ENCODE measurements at regions not wholly inside any gene's neighbourhood (a gene's known extent, or its start where the extent isn't known, plus 50 kb on each side); places are given as distances from the start of the nearest gene placed in this dataset.
A peak's percentile ranks its signal among the peaks of the same experiment; 100 is the strongest.

GRCh38 chr3:109819734-109820133 is 482.4 kb upstream of the DPPA4 start:
- no peaks in the 10 kb centered on the region for H3K27me3 ChIP-seq (ENCODE audit: insufficient read depth, poor library complexity, severe bottlenecking)
- no peak overlapping the region for H3K27ac ChIP-seq (replicated peaks)
- no peak overlapping the region for H3K4me3 ChIP-seq (replicated peaks; ENCODE audit: insufficient read depth, low read length)
- TF ChIP-seq, protein P1, sequence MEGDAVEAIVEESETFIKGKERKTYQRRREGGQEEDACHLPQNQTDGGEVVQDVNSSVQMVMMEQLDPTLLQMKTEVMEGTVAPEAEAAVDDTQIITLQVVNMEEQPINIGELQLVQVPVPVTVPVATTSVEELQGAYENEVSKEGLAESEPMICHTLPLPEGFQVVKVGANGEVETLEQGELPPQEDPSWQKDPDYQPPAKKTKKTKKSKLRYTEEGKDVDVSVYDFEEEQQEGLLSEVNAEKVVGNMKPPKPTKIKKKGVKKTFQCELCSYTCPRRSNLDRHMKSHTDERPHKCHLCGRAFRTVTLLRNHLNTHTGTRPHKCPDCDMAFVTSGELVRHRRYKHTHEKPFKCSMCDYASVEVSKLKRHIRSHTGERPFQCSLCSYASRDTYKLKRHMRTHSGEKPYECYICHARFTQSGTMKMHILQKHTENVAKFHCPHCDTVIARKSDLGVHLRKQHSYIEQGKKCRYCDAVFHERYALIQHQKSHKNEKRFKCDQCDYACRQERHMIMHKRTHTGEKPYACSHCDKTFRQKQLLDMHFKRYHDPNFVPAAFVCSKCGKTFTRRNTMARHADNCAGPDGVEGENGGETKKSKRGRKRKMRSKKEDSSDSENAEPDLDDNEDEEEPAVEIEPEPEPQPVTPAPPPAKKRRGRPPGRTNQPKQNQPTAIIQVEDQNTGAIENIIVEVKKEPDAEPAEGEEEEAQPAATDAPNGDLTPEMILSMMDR (IDR thresholded peaks at IDR 0.05; ENCODE audit: insufficient read depth, low read length) = no peak
- TF ChIP-seq GABPA (IDR thresholded peaks at IDR 0.05; ENCODE audit: low read depth) (no peak), SPI1 (IDR thresholded peaks at IDR 0.05; ENCODE audit: borderline replicate concordance, low read depth) (no peak), POLR2AphosphoS5 (IDR thresholded peaks at IDR 0.05; ENCODE audit: low read depth) (no peak)
- no peak for DNase-seq (ENCODE audit: low read depth in 1 of 2, low spot score in 1 of 2)

DNA sequence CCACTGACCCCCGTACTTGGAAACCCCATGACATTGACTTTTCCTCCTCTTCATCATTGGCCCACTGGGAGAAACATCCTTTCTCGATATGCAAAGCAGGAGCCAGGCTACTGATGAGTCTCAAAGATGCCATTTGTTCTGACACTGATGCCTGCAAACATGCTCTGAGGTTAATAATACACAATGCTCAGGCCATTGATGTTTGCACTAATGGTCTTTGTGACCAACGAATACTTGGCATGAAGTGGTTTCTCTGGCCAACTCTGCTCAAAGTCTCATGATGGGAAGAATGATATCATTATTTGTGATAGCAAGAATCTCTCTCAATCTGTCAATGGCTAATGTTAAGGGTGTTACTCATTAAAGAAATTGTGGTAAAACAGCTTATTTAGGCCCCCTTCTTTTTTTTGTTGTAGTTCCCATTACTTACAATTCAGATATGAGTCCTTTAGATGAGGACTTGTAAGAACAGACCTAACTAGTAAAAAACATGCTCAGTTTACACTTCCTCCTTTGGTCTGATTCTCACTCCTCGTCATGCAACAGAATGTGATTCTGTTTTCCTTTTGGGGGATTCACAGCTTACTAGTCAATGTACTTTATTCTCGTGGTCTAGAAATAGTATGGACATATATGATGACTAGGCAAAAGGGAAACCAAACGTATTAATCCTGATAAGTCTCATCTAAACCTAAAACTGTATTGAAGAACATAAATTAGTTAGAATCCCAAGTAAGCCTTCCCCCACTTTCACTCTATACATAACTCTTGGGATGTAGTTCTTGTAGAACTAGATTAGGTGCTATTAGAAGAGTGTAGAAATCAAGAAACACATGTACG is 488.8 kb upstream of the DPPA4 start:
- DNase-seq (ENCODE audit: low read depth in 1 of 2, low spot score in 1 of 2) = no peak
- Histone ChIP-seq H3K4me3 (replicated peaks; ENCODE audit: insufficient read depth, low read length) (no peak overlapping the region), H3K27ac (replicated peaks) (no peak overlapping the region), H3K27me3 (ENCODE audit: insufficient read depth, poor library complexity, severe bottlenecking) (no peaks in the 10 kb centered on the region)
- TF ChIP-seq, protein P1 (IDR thresholded peaks at IDR 0.05; ENCODE audit: insufficient read depth, low read length) = no peak
- TF ChIP-seq GABPA (IDR thresholded peaks at IDR 0.05; ENCODE audit: low read depth) (no peak), SPI1 (IDR thresholded peaks at IDR 0.05; ENCODE audit: borderline replicate concordance, low read depth) (peak; percentile 27; the same call in 1 of the 2 replicates)
- TF ChIP-seq, protein P2, sequence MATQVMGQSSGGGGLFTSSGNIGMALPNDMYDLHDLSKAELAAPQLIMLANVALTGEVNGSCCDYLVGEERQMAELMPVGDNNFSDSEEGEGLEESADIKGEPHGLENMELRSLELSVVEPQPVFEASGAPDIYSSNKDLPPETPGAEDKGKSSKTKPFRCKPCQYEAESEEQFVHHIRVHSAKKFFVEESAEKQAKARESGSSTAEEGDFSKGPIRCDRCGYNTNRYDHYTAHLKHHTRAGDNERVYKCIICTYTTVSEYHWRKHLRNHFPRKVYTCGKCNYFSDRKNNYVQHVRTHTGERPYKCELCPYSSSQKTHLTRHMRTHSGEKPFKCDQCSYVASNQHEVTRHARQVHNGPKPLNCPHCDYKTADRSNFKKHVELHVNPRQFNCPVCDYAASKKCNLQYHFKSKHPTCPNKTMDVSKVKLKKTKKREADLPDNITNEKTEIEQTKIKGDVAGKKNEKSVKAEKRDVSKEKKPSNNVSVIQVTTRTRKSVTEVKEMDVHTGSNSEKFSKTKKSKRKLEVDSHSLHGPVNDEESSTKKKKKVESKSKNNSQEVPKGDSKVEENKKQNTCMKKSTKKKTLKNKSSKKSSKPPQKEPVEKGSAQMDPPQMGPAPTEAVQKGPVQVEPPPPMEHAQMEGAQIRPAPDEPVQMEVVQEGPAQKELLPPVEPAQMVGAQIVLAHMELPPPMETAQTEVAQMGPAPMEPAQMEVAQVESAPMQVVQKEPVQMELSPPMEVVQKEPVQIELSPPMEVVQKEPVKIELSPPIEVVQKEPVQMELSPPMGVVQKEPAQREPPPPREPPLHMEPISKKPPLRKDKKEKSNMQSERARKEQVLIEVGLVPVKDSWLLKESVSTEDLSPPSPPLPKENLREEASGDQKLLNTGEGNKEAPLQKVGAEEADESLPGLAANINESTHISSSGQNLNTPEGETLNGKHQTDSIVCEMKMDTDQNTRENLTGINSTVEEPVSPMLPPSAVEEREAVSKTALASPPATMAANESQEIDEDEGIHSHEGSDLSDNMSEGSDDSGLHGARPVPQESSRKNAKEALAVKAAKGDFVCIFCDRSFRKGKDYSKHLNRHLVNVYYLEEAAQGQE (IDR thresholded peaks at IDR 0.05; ENCODE audit: insufficient replicate concordance, low read depth) = no peak

DNA sequence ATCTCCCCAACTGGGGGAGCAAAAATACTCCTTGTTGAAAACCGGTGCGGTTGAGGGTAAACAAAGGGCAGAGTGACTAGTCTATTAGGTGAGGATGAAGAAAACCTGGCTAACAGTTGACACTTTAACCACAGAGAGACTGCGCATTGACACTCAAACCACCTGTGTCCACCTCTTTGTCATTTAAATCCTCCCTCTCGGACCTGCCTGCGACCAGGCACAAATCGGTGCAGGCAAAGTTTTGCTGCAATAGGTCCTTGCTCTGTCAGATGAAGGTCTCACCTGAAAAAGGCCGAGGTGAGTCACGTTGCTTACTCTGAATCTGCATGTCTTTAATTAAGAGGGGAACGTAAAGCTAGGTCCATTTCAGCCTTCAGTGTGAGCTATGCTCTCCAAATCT is 494.1 kb upstream of the DPPA4 start:
- no peaks in the 10 kb centered on the region for H3K27me3 ChIP-seq (ENCODE audit: insufficient read depth, poor library complexity, severe bottlenecking)

More for the DNA sequence above, 494.1 kb upstream of the DPPA4 start:
- DNase-seq (ENCODE audit: low read depth in 1 of 2, low spot score in 1 of 2) = no peak
- Histone ChIP-seq H3K4me3 (replicated peaks; ENCODE audit: insufficient read depth, low read length) (no peak overlapping the region), H3K27ac (replicated peaks) (no peak overlapping the region)
- TF ChIP-seq POLR2AphosphoS5 (IDR thresholded peaks at IDR 0.05; ENCODE audit: low read depth) = no peak
- TF ChIP-seq GABPA (IDR thresholded peaks at IDR 0.05; ENCODE audit: low read depth) = no peak
- TF ChIP-seq, protein P2 (IDR thresholded peaks at IDR 0.05; ENCODE audit: insufficient replicate concordance, low read depth) = no peak
- no peak for TF ChIP-seq SPI1 (IDR thresholded peaks at IDR 0.05; ENCODE audit: borderline replicate concordance, low read depth)
- TF ChIP-seq, protein P1 (IDR thresholded peaks at IDR 0.05; ENCODE audit: insufficient read depth, low read length) = no peak
